Activated CD8-positive, alpha-beta memory T cell treated with anti-CD3 and anti-CD28 coated beads, Interleukin-2, amount 10 ng/mL, durations not matched to agents 7 days and 5 days (primary cell): ENCODE measurements at regions not wholly inside any gene's neighbourhood (a gene's known extent, or its start where the extent isn't known, plus 50 kb on each side); places are given as distances from the start of the nearest gene placed in this dataset.
"Not testable (repeated sequence)": the region's sequence is repeated elsewhere in the genome, so short reads cannot be mapped to it uniquely, and the experiment has no call there.

Experiments used
- ATAC-seq: fragments of 150-1000 bp; cut with Tn5 transposase; one replicate; pipeline ENCODE4 v1.10.0; 2021; ENCODE audit warnings: moderate library complexity
- CTCF ChIA-PET: fragments of 350-600 bp; sonication (Branson Sonifier 250); formaldehyde crosslinking; loops from one replicate; lab custom pipeline; 2021; ENCODE audit warnings: antibody characterized with exemption; lab: Charles Lee
- DNase-seq: peaks from one replicate; pipeline ENCODE4 v3.0.0-alpha.2; 2020
- H3K27ac Mint-ChIP-seq: one replicate; pipeline ENCODE4 v1.8.0; 2021; ENCODE audit warnings: mild to moderate bottlenecking, mixed read lengths
- H3K27me3 Mint-ChIP-seq: one replicate; pipeline ENCODE4 v1.8.0; 2021; ENCODE audit warnings: mixed read lengths
- H3K36me3 Mint-ChIP-seq: one replicate; pipeline ENCODE4 v1.8.0; 2021; ENCODE audit warnings: mild to moderate bottlenecking, mixed read lengths
- H3K4me1 Mint-ChIP-seq: one replicate; pipeline ENCODE4 v1.8.0; 2021; ENCODE audit warnings: mixed read lengths
- H3K4me3 Mint-ChIP-seq: one replicate; pipeline ENCODE4 v1.8.0; 2021; ENCODE audit warnings: mild to moderate bottlenecking, moderate library complexity, mixed read lengths
- H3K9me3 Mint-ChIP-seq: one replicate; pipeline ENCODE4 v1.8.0; 2022; ENCODE audit warnings: low read depth, mixed read lengths

GRCh38 chr1:72466376-72466775, 184.0 kb upstream of the NEGR1 start:
- peaks cover 6% of the 10 kb centered on the region for H3K9me3 Mint-ChIP-seq
- no peaks in the 10 kb centered on the region for H3K4me1 Mint-ChIP-seq
- H3K4me3 Mint-ChIP-seq: no peak overlapping the region
- H3K27ac Mint-ChIP-seq: no peak overlapping the region
- ATAC-seq (no peak), DNase-seq (no peak)
- CTCF ChIA-PET: no interaction called here
- no peaks in the 10 kb centered on the region for H3K36me3 Mint-ChIP-seq
- no peaks in the 10 kb centered on the region for H3K27me3 Mint-ChIP-seq

- CTCF ChIA-PET: no interaction called here
- Mint-ChIP-seq H3K36me3 (no peaks in the 10 kb centered on the region), H3K4me3 (no peak overlapping the region), H3K27me3 (no peaks in the 10 kb centered on the region), H3K27ac (no peak overlapping the region), H3K4me1 (no peaks in the 10 kb centered on the region), H3K9me3 (peaks cover 4% of the 10 kb centered on the region)
- no peak for DNase-seq
- ATAC-seq: no peak
Observed at GRCh38 chr1:72462186-72462905, 180.0 kb upstream of the NEGR1 start.

- Mint-ChIP-seq H3K4me3 (no peak overlapping the region), H3K27me3 (no peaks in the 10 kb centered on the region), H3K4me1 (no peaks in the 10 kb centered on the region), H3K27ac (no peak overlapping the region), H3K9me3 (no peaks in the 10 kb centered on the region), H3K36me3 (no peaks in the 10 kb centered on the region)
- CTCF ChIA-PET: no interaction called here
- no peak for DNase-seq
- ATAC-seq: no peak
Observed at GRCh38 chr1:72442262-72442661, 159.9 kb upstream of the NEGR1 start.

- CTCF ChIA-PET: no interaction called here
- DNase-seq (no peak), ATAC-seq (no peak)
- Mint-ChIP-seq H3K36me3 (no peaks in the 10 kb centered on the region), H3K27ac (no peak overlapping the region), H3K4me1 (no peaks in the 10 kb centered on the region), H3K9me3 (no peaks in the 10 kb centered on the region), H3K4me3 (no peak overlapping the region), H3K27me3 (no peaks in the 10 kb centered on the region)
Observed at GRCh38 chr1:72439036-72439435, 156.7 kb upstream of the NEGR1 start.

GRCh38 chr1:72438270-72438669, 155.9 kb upstream of the NEGR1 start:
- H3K27me3 Mint-ChIP-seq: no peaks in the 10 kb centered on the region
- ATAC-seq (no peak), DNase-seq (no peak)
- no peaks in the 10 kb centered on the region for H3K36me3 Mint-ChIP-seq
- H3K4me3 Mint-ChIP-seq: no peak overlapping the region
- no peaks in the 10 kb centered on the region for H3K9me3 Mint-ChIP-seq
- CTCF ChIA-PET: no interaction called here
- no peak overlapping the region for H3K27ac Mint-ChIP-seq
- H3K4me1 Mint-ChIP-seq: no peaks in the 10 kb centered on the region

GRCh38 chr1:72435025-72435424, 152.7 kb upstream of the NEGR1 start:
- Mint-ChIP-seq H3K4me1 (no peaks in the 10 kb centered on the region), H3K36me3 (no peaks in the 10 kb centered on the region), H3K27me3 (no peaks in the 10 kb centered on the region), H3K27ac (no peak overlapping the region), H3K4me3 (no peak overlapping the region), H3K9me3 (no peaks in the 10 kb centered on the region)
- DNase-seq (no peak), ATAC-seq (no peak)
- CTCF ChIA-PET: no interaction called here

- Mint-ChIP-seq H3K27ac (no peak overlapping the region), H3K4me1 (no peaks in the 10 kb centered on the region), H3K9me3 (no peaks in the 10 kb centered on the region), H3K4me3 (no peak overlapping the region), H3K36me3 (no peaks in the 10 kb centered on the region), H3K27me3 (no peaks in the 10 kb centered on the region)
- no peak for ATAC-seq
- DNase-seq: no peak
- CTCF ChIA-PET: no interaction called here
Observed at GRCh38 chr1:72434070-72434469, 151.7 kb upstream of the NEGR1 start.

GRCh38 chr1:72433591-72433990, 151.3 kb upstream of the NEGR1 start:
- CTCF ChIA-PET: no interaction called here
- Mint-ChIP-seq H3K9me3 (no peaks in the 10 kb centered on the region), H3K4me3 (no peak overlapping the region), H3K27me3 (no peaks in the 10 kb centered on the region), H3K27ac (no peak overlapping the region), H3K4me1 (no peaks in the 10 kb centered on the region), H3K36me3 (no peaks in the 10 kb centered on the region)
- ATAC-seq (no peak), DNase-seq (no peak)

GRCh38 chr1:72432645-72433267, 150.4 kb upstream of the NEGR1 start:
- Mint-ChIP-seq H3K4me1 (no peaks in the 10 kb centered on the region), H3K4me3 (no peak overlapping the region), H3K27ac (no peak overlapping the region), H3K27me3 (no peaks in the 10 kb centered on the region), H3K36me3 (no peaks in the 10 kb centered on the region), H3K9me3 (peaks cover 2% of the 10 kb centered on the region)
- CTCF ChIA-PET: no interaction called here
- ATAC-seq (no peak), DNase-seq (no peak)

- no peaks in the 10 kb centered on the region for H3K27me3 Mint-ChIP-seq
- no peak for ATAC-seq
- no peaks in the 10 kb centered on the region for H3K36me3 Mint-ChIP-seq
- H3K4me3 Mint-ChIP-seq: no peak overlapping the region
- no peak overlapping the region for H3K27ac Mint-ChIP-seq
- no peak for DNase-seq
- no peaks in the 10 kb centered on the region for H3K4me1 Mint-ChIP-seq
- H3K9me3 Mint-ChIP-seq: peaks cover 2% of the 10 kb centered on the region
- CTCF ChIA-PET: no interaction called here
Observed at GRCh38 chr1:72431810-72432209, 149.5 kb upstream of the NEGR1 start.

GRCh38 chr1:72428276-72428675, 145.9 kb upstream of the NEGR1 start:
- DNase-seq, H3K9me3 Mint-ChIP-seq, H3K4me3 Mint-ChIP-seq, H3K36me3 Mint-ChIP-seq, H3K4me1 Mint-ChIP-seq, H3K27ac Mint-ChIP-seq, CTCF ChIA-PET, H3K27me3 Mint-ChIP-seq, ATAC-seq: not testable (repeated sequence)

GRCh38 chr1:72419229-72419628, 136.9 kb upstream of the NEGR1 start:
- no peaks in the 10 kb centered on the region for H3K4me1 Mint-ChIP-seq
- no peak for ATAC-seq
- no peak overlapping the region for H3K4me3 Mint-ChIP-seq
- peaks cover 12% of the 10 kb centered on the region for H3K9me3 Mint-ChIP-seq
- H3K36me3 Mint-ChIP-seq: no peaks in the 10 kb centered on the region
- H3K27me3 Mint-ChIP-seq: no peaks in the 10 kb centered on the region
- DNase-seq: no peak
- H3K27ac Mint-ChIP-seq: no peak overlapping the region
- CTCF ChIA-PET: no interaction called here

GRCh38 chr1:72412286-72412685, 129.9 kb upstream of the NEGR1 start:
- no peak overlapping the region for H3K27ac Mint-ChIP-seq
- no peaks in the 10 kb centered on the region for H3K36me3 Mint-ChIP-seq
- no peaks in the 10 kb centered on the region for H3K4me1 Mint-ChIP-seq
- no peak for ATAC-seq
- H3K27me3 Mint-ChIP-seq: no peaks in the 10 kb centered on the region
- DNase-seq: no peak
- peaks cover 5% of the 10 kb centered on the region for H3K9me3 Mint-ChIP-seq
- CTCF ChIA-PET: no interaction called here
- no peak overlapping the region for H3K4me3 Mint-ChIP-seq

GRCh38 chr1:72399807-72400206, 117.5 kb upstream of the NEGR1 start:
- DNase-seq: no peak
- CTCF ChIA-PET: no interaction called here
- no peaks in the 10 kb centered on the region for H3K4me1 Mint-ChIP-seq
- no peak for ATAC-seq
- no peak overlapping the region for H3K27ac Mint-ChIP-seq
- no peak overlapping the region for H3K4me3 Mint-ChIP-seq
- H3K36me3 Mint-ChIP-seq: no peaks in the 10 kb centered on the region
- H3K9me3 Mint-ChIP-seq: peaks cover 2% of the 10 kb centered on the region
- H3K27me3 Mint-ChIP-seq: no peaks in the 10 kb centered on the region
